Activated CD4-positive, CD25-positive, alpha-beta regulatory T cell treated with anti-CD3 and anti-CD28 coated beads, Interleukin-2, amount 50 U/mL, for 24 hours (primary cell): ENCODE measurements at regions not wholly inside any gene's neighbourhood (a gene's known extent, or its start where the extent isn't known, plus 50 kb on each side); places are given as distances from the start of the nearest gene placed in this dataset.
A peak's percentile ranks its signal among the peaks of the same experiment; 100 is the strongest.
"Not testable (repeated sequence)": the region's sequence is repeated elsewhere in the genome, so short reads cannot be mapped to it uniquely, and the experiment has no call there.

Experiments
- ATAC-seq, 2 donors: fragments of 150-1000 bp; cut with Tn5 transposase; one replicate each; pipeline ENCODE4 v1.10.0; 2021; ENCODE audit warnings: mild to moderate bottlenecking in 1 of 2, moderate library complexity in 1 of 2

DNA sequence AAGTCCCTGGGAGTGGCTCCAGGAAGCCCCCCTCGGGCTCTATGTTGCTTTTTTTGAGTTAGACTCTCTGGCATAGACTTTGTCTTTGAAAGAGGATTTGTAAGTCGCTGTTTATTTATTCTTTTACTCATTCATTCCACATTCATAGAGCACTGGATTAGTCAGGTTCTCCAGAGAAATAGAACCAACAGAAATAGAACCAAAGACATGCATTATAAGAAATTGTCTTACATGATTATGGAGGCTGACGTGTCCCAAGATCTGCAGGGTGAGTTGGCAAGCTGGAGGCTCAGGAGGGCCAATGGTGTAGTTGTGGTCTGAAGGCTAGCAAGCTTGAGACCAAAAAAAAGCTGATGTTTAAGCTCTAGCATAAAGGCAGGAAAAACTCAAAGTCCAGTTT lies 98.3 kb upstream of the CHD6 start:
- no peak for ATAC-seq

DNA sequence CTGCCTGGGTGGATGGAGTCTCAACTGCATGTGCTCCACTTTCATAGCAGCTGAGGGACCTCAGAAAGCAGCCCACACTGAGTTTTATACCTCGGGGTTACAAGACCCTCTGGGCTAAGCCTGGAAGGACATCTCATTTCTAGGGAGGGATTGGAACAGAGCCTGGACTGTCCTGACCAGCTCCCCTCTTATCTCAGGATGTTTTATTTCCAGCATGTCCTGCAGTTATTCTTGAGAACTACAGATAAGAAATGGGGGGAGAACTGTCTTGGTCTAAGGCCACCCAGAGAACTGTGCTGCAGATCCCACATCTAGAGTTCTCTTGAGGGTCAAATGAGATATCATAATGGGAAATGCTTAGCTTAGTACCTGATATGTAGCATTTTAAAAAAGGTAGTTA lies 97.3 kb upstream of the CHD6 start:
- no peak for ATAC-seq

DNA sequence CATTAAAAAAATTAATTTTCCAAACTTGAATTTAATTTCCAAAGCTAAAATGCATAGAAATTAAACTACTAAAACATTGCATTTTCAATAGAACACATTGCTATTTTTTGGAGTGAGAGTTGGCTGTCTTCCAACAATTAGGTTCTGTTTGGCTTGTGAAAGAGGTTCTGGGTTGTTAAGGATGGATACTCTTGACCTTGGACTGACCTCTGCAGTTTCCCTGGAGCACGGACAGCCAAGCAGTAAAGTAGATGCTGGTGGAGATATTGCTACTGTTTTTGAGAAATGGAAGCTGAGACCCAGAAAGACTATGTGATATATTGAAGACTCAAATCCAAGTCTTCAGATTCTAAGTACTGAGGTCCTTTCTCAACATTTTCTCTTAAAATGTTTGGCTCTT lies 95.9 kb upstream of the CHD6 start:
- ATAC-seq: no peak

DNA sequence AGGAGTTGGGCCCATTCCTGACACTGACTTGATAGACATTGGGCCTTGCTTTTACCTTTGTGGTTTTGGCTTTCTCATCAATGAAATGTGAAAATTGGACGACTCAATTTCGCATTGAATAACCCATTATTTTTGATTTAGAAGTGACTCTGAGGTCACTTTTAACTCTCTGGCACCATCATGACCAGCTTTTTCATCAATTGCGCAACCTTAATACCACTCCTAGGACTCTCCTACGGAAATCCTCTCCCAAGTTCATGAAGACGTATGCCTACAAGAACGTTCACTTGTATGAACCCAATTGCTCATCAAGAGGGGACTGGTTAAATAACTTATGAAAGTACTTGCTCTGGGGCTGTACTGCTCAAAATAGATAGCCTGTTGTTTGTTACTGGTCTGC lies 86.7 kb upstream of the CHD6 start:
- no peak for ATAC-seq

DNA sequence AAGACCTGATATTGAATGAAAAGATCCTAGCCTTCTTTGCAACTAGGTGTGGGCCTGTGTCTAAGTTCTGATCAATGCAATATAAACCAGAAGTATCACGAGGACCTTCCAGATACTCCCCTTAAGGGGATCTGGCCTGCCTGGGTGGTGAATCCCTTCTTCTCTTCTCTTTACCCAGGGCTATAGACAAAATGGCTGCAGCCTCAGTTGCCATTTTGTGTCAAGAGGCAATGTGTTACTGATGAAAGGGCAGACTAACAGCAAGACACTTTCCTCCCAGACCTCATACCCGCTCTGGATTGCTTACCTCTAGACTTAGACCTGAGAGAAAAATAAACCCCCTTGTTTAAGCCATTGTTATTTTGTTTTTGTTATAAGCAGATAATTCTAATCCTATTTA lies 84.5 kb upstream of the CHD6 start:
- ATAC-seq: no peak

DNA sequence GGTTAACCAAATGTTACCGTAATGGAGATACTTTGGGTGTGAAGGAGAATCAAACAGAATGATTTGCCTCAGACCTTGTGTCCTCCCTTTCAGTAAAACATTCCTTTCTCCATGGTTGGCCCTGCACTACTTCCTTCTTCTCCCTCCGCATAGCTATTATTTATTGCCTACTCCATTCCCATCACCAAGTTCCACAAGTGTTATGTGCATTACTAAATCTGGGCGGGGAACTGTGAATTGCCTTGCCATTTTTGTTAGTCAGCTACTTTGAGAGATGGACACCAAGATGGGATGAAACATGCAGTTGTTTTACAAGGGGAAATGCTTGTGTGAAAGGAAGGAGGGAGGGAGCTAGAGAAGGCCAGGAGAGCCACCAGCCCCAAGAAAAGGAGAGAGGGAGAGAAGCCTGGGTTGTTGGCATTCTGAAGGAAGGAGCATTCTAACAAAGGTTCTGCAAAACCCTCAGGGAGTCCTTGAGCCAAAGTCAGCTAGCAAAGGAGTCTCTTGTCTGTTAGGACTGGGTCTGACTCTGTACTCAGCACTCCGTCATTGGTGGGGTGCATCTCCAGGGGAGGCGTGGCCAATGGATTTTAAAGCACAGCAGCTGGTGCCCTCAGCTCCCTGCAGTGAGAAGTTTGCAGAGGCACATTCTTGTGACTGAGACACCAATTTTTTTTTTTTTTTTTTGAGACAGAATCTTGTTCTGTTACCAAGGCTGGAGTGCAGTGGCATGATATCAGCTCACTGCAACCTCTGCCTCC lies 83.6 kb upstream of the CHD6 start:
- ATAC-seq: no peak

DNA sequence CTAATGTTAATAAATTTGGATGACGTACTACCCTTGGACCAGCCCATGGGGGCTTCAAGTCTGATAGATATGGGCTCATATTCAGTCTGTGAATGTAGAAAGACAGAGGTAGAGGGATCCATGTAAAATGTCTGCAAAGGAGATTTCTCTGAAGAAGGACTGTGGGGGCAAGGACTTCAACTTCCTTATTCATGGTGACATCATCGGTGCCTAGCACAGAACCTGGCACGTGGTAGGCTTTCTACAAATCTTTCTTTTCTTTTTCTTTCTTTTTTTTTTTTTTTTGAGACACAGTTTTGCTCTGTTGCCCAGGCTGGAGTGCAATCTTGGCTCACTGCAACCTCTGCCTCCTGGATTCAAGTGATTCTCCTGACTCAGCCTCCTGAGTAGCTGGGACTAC lies 81.5 kb upstream of the CHD6 start:
- not testable (repeated sequence) for ATAC-seq

DNA sequence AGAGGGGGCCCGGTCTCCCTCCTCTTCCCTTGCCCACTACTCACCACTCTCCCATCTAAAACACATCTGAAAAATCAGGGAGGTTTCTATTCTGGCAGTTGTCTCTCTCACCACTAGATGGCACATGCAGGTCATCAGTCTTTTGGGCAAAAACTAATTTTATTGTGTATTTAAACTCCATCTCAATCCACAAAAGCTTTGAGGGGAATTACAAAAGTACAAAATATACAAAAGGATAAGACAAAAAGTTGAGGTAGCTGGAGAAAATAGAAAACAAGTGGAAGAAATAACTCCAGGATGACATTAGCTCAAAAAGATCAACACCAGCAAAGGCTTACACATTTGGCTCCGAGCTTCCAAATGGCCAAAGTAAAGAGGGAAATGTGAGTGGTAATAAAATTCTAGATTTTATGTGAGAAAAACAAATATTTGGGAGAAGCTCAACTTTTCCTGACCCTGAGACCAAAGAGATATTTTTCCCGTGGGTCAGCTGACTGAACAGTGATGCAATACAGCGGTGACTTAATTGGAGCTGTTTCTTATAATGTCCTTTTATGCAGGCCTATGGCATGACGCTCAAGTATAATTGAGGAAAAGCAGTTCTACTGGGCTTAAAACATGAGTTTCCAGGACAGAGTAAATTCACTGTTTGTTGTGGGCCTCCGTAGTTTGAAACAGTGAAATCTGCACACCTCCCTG lies 79.8 kb upstream of the CHD6 start:
- ATAC-seq: no peak

DNA sequence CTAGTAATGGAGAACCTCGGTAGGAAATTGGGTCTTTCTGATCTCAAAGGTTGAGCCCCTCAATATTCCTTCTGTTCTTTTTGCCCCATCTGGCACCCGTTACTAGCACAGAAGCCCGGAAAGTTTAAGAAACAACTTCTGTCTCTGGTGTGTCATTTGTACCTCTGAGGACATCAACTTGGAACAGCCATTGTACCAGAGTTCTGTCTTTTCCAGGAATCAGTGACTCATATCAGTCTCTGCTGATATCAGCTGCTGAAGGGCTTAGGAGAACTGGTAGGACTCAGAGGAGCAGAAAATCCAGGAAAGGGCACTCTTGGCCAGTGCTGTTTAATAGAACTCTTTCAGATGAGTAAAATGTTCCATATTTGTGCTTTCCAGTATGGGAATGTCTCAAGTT lies 78.3 kb upstream of the CHD6 start:
- no peak for ATAC-seq

DNA sequence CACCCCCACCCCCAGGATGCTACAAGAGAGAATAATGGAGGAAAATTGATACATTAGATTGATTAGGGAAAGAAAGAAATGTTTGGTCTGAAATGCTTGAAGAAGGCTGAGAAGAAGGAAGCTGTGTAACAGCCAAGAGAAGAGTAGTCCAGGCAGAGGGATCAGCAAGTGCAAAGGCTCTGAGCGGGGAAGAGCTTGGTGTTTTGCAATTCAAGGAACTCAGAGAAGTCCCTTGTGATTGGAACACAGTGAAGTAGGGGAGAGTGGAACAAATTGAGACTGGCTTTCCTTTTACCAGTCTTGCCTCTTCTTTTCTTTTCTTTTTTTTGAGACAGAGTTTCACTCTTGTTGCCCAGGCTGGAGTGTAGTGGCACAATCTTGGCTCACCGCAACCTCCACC lies 76.6 kb upstream of the CHD6 start:
- ATAC-seq: no peak

DNA sequence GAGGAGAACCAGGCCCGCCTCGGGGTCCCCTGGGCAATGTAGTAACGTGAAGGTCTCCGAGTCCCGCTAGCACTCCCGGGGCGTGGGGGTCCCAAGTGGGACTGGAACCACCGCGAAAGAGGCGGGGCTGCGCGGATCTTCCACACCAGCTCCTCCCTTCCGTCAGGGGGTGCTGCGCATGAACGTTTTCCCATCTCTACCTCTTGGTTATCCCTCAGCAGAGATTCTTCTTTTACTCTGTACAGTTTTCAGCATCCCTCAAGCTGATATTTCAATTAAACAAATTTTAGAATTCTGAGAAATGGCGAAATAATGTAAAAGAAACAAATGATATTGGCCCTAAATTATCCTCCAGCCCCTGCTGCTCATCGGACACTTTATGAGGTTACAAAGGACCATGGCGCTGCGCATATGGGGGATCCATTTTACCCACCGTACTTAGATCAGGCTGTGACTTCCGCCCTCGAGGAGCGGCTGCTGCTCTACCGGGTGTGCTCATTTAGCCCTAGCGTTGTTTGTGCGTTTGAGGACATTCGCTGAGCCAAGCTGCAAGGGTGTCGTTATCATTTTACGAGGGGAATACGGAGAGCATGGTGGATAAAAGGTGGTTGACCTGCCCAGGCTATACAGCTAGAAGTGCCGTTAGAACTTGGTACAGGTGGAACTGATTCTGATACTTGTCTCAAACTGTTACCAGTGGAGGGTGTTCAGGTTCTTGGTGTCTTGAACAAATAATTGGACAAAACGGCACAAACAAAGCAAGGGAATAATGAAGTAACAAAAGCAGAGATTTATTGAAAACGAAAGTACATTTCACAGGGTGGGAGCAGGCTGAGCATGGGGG lies 75.2 kb upstream of the CHD6 start:
- peak; percentile 90 to 91 for ATAC-seq

DNA sequence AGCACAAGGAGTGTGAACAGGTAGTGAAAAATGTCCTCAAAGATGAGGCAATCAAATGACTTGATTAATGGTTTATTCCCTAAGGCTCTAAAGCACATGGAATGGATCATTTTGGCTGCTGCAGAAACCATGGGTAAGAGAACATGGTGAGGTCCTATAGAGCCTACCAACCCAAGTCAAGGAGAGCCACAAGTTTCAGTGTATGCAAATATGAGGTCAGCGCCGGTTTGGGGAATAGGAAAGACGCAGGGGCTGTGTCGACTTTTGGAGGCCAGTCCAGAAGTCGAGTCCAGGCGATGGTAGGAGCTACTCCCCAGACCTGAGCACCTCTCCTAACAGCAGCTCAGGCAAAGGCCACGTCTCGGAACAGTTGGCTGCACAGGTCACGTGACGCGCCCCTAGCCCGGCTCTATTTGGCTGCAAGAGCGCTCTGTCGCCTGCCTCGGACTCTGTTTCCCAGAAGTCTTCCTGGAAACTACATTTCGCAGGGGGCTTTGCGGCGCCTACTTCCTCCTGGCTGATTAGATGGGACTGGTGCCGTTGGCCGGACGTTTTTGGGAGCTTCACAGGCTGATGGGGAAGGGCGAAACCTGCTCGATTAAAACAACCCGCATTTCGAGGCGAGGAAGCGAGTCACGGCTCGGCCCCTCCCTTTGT lies 74.4 kb upstream of the CHD6 start:
- peak; percentile 62 to 67 for ATAC-seq

DNA sequence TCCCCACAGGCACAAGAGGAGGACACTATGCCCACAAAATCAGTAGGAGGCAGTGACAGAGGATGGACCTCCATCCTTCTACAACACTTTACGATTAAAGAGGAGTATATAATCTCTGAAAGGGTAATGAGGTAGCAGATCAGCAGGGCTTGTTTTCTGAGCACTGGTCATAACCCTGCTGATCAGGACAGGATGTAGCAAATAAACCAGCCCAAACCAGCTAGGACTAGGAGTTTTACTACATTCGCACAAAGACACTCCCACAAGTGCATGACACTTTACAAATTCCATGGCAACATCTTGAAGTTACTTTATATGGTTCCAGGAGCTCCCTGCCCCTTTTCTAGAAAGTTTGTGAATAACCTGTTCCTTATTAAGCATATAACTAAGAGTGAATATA lies 73.3 kb upstream of the CHD6 start:
- no peak for ATAC-seq

DNA sequence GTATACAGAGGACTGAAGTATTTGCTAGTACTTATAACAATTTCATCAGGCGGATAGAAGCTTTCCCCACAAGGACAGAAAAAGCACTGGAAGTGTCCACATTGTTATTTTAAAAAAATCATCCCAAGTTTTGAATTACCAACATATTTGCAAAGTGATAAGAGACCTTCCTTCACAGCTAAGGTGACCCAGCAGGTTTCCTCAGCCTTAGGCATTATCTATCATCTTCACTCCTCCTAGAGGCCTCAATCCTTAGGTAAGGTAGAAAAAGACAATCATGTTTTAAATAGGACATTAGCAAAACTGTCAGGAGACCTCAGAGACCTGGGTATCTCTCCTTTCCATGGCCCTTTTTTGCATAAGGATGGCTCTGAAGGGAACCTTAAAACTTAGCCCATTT lies 72.5 kb upstream of the CHD6 start:
- ATAC-seq: no peak

DNA sequence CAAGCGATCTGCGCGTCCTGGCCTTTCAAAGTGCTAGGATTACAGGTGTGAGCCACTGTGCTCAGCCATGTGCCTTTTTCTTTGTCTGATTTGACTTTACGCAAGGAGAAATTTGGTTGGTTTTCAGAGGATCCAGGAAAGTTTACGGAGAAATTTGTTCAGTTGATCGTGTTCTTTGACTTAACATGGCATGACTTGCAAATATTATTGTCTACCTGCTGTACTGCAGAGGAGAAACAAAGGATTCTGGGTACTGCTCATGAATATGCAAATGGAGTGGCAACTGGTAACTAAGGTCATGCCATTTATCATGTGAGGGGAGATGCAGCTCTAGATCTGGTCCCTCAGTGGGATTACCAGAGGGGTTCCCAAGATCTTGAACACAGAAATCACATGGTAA lies 68.8 kb upstream of the CHD6 start:
- ATAC-seq: no peak

DNA sequence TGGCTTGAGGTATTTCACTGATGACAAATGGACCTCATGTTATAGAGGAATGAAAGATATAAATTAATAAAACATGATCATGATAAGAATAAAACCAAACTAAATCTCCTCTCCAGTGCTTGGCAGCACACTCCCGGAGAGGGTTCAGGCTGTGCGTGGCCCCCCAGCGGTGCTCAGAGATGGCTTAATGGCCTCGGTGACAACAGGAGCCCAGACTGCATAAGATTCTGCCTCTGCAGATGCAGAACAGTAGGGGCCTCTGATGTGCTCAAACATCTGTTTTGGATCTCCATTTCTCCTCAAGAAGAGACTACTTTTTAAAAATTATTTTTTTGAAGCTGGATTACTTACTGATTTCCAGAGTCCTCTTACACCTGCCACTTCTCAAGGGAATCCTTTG lies 67.0 kb upstream of the CHD6 start:
- ATAC-seq: not testable (repeated sequence)

DNA sequence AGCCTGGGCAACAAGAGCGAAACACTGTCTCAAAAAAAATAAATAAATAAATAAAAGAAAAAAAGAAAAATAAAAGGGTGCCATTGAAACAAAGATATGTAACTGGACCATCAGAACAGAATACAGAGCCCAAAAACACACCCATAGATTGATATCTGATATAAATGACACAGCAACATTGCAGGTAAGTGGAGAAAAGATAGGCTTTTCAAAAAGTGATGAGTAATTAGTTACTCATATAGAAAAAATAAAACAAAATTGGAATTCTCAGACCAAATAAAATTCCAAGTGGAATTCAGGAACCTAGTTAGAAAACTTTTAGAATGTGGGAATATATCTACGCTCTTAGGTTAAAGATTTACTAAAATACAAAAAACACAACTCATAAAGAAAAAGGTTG lies 60.6 kb upstream of the CHD6 start:
- no peak for ATAC-seq

DNA sequence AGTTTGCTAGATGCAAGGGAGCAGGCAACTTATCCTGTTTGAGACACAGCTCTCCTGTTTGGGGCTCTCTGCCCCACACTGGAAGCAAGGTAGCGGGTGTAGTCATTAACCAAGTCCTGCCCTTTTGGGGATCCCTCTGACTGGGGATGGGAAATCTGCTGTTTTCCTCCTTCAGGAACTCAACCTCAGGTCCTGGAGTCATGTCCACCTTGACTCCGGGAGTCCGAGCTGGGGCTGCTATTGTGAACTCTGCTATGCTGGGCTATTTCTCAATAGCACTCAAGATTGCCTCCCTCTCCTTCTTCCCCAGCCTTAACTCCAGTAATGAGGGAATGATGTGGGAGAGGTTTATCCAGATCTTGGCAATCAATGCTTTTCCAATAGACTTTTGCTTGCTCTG lies 54.1 kb upstream of the CHD6 start:
- ATAC-seq: no peak

DNA sequence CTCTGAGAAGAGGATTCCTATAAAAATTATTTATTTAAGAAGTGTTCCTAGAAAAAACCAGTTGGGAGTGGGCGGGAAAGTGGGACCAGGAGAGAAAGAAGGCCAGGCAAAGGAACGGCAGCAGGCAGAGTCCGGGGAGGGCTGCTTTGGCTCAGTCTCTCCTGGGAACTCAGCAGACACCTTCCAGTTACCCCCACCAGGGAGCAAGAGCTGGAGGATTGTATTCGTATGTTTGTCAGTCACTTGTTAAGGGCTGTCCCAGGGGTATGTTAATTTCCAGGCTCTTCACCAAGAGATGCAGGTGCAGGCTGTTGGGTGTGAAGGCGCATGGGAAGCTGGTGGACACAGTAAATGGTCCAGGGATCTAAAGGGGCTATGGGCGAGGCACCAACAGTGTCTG lies 53.0 kb upstream of the CHD6 start:
- ATAC-seq: no peak

DNA sequence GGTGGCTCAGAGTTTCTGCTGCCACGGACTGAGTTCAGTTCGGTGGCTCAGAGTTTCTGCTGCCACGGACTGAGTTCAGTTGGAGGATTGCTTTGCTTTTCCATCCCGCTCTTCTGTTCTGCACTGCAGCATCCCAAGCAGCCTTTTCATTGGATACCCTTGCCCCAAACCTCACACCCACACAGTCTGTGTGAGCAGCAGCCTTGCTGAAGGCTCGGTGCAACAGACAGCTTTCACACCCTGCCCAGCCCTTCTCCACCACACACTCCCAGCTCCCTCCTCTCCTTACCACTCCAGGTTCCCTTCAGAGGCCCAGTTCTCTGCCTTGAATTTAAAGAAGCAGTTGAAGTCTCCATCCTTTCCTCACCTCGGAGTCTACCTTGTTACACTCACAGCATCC lies 52.5 kb upstream of the CHD6 start:
- no peak for ATAC-seq

DNA sequence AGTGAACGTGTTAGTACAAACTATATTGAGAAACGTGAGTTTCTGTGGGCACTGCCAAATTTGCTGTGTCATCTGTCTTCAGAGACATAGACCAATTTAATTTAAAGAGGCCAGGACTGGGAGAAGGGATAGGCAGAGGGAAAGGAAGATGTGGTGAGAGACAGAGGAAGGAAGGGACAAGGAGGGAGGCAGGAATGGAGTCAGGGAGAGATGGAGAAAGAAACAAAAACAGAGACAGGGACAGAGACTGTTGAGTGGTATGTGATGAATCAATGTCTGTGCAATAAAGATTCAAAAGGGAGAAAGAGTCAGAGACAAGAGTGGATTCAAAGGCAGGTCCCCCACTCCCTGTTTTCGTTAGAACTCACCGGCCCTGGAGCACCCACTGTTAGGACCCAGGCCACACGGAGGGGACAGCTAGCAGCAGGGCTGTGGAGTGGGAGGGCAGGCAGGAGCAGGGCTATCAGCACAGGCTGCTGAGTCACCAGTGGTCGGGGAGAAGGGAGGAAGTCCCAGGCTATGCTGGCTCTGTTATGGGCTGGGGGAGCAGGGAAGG lies 51.6 kb upstream of the CHD6 start:
- no peak for ATAC-seq

DNA sequence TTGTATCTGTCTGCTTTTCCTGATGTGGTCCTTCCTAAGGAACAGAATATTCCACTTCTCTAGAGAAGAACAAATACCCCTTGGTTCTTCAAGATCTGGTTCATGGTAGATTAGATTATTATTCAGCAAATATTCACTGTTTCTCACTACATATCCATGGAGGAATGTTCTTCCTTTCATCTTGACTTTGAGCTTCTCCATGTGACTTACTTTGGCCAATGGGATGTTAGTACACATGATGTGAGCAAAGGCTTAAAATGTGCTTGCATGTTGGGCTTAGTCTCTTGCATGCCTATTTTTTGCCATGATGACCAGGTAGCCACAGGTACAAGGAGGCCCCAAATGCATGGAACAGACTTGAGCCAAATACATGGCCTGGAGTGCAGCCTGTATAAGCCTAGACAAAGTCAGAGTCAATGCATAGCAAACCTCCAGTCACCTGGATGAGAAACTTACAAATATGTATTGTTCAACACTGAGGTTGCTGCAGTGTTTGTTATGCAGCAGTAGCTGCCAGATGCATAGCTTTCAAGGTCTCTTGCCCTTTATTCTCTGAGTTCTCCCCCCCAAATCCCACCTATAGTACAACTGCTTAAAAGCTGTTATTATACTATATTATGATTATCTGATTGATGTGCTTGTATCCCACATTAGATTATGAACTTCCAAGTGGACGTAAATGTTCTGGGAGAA lies 50.0 kb upstream of the CHD6 start:
- no peak for ATAC-seq
